ENCODE measurements at regions not wholly inside any gene's neighbourhood (a gene's known extent, or its start where the extent isn't known, plus 50 kb on each side); places are given as distances from the start of the nearest gene placed in this dataset.

DNA sequence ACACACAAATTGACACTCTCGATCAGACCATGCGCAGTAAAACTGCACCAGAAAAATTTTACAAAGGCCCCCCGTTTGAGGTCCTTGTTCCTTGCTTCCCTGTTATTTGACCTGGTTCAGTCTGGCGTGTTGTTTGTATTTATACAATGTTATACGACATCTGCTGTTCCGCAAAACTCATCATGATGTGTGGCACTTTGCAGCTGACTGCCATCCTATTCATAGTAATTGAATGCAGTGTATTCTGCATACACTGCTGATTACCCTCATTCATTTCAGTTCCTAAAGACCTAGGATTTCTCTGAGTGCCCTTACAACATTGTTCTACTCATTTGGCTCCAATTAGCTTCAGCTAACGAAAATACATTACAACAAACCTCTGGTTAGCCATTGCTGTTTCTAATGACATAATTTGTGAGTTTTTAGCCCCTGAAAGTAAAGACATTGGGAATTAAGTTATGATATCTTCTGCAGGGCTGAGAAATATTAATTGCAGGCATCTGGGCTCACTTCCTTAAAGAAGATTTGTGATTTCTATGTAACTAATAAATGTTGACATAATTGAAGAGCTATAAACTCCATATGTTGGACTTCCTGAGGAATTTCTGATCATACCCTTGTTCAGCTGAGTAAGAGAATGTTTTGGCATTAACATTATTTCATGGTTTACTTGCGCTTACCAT lies 75.7 kb downstream of the C3orf38 start:
- TF ChIP-seq, protein P1, sequence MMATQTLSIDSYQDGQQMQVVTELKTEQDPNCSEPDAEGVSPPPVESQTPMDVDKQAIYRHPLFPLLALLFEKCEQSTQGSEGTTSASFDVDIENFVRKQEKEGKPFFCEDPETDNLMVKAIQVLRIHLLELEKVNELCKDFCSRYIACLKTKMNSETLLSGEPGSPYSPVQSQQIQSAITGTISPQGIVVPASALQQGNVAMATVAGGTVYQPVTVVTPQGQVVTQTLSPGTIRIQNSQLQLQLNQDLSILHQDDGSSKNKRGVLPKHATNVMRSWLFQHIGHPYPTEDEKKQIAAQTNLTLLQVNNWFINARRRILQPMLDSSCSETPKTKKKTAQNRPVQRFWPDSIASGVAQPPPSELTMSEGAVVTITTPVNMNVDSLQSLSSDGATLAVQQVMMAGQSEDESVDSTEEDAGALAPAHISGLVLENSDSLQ (IDR thresholded peaks at IDR 0.05), result no peak
- TF ChIP-seq SUZ12 (IDR thresholded peaks at IDR 0.05) (no peak), TARDBP (IDR thresholded peaks at IDR 0.05) (no peak), SP1 (IDR thresholded peaks at IDR 0.05) (no peak), BHLHE40 (IDR thresholded peaks at IDR 0.05; ENCODE audit: borderline replicate concordance) (no peak), FOXM1 (IDR thresholded peaks at IDR 0.05; ENCODE audit: borderline replicate concordance) (no peak), HDGF (IDR thresholded peaks at IDR 0.05; ENCODE audit: borderline replicate concordance) (no peak), ZNF384 (IDR thresholded peaks at IDR 0.05) (no peak), NFRKB (IDR thresholded peaks at IDR 0.05) (no peak), ARNT (IDR thresholded peaks at IDR 0.05) (no peak), FOXK2 (IDR thresholded peaks at IDR 0.05) (no peak), ELF4 (IDR thresholded peaks at IDR 0.05) (no peak)

Measured in HEK293T (cell line).